Kidney (tissue), 13 donors: ENCODE measurements at regions not wholly inside any gene's neighbourhood (a gene's known extent, or its start where the extent isn't known, plus 50 kb on each side); places are given as distances from the start of the nearest gene placed in this dataset.

Experiments used
- DNase-seq, 5 donors: peaks; one replicate each; pipeline ENCODE4 v3.0.0-alpha.2; 2013 to 2020
- FAIRE-seq: peaks from 2 replicates; lab custom pipeline; 2012; peaks lifted over from hg19 to GRCh38; lab: Jason Lieb, UNC
- H3K27ac ChIP-seq, 2 donors: one replicate each; pipeline ENCODE4 v1.7.0; 2013; ENCODE audit warnings: low read depth in 2 of 2, low read length in 2 of 2, inconsistent platforms in 1 of 2
- H3K27me3 ChIP-seq: one replicate; pipeline ENCODE4 v1.7.1; 2013; ENCODE audit warnings: low read length, inconsistent platforms; ENCODE audit not compliant: control insufficient read depth, insufficient read depth
- H3K36me3 ChIP-seq, 3 donors: one replicate each; pipeline versions ENCODE4 v1.7.0 to v1.7.1; 2013; ENCODE audit warnings: low read length in 3 of 3, control low read depth in 1 of 3, inconsistent platforms in 1 of 3; ENCODE audit not compliant: insufficient read depth in 3 of 3, control insufficient read depth in 2 of 3
- H3K4me1 ChIP-seq, 3 donors: one replicate each; pipeline versions ENCODE4 v1.7.0 to v1.7.1; 2013; ENCODE audit warnings: low read length in 3 of 3, inconsistent platforms in 1 of 3, low read depth in 1 of 3; ENCODE audit not compliant: control insufficient read depth in 2 of 3, insufficient read depth in 2 of 3
- H3K4me3 ChIP-seq, 3 donors: one replicate each; pipeline versions ENCODE4 v1.7.0 to v1.8.1; 2013; ENCODE audit warnings: low read length in 3 of 3, control low read depth in 1 of 3, inconsistent platforms in 1 of 3
- H3K9ac ChIP-seq, 3 donors: one replicate each; pipeline versions ENCODE4 v1.7.0 to v1.7.1; 2013; ENCODE audit warnings: low read length in 3 of 3, control low read depth in 1 of 3, inconsistent platforms in 1 of 3
- H3K9me3 ChIP-seq, 3 donors: one replicate each; pipeline versions ENCODE4 v1.7.0 to v1.7.1; 2013; ENCODE audit warnings: low read length in 3 of 3, control low read depth in 1 of 3, inconsistent platforms in 1 of 3; ENCODE audit not compliant: control insufficient read depth in 2 of 3, insufficient read depth in 1 of 3
- intact Hi-C: fragments of 100-400 bp; cut with DNase I; formaldehyde crosslinking; loops from one replicate; pipeline ENCODE4 v1.11.1; 2022
- TF ChIP-seq, protein P1 (sequence below): IDR thresholded peaks from 3 replicates; pipeline ENCODE4 v1.5.1; 2012; ENCODE audit warnings: mild to moderate bottlenecking, moderate library complexity, borderline replicate concordance; ENCODE audit not compliant: insufficient read depth; ENCODE audit errors: extremely low read depth
- donor health status: control.
- donor health status: control.
- donor health status: control.
- donor health status: control.
- donor health status: control.
- donor health status: DM: yes; HTN: yes; CAD: no.
- donor health status: Normal renal cell carcinoma (clear cell type).

DNA sequence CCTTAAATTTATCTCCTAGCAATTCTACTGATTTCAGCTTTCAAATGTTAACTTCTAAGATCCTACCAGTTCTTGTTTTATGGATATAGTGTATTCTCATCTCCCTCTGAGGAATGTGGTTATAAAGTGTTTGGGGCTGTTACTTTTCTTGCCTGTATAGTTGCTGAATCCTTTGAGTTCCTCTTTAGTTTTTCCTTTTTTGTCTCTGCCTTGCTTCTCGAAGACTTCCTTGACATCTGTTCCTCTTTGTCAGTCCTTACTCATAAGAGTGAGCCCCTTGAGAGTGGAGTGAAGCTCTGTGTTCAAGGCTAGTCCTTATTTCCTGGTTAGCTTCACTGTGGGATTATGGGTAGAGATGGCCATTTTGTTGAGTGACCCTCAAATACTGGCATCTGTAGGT lies 84.6 kb downstream of the ELOVL4 start:
- Histone ChIP-seq H3K9ac (no peak overlapping the region), H3K4me3 (no peak overlapping the region), H3K9me3 (no peaks in the 10 kb centered on the region), H3K36me3 (no peaks in the 10 kb centered on the region), H3K4me1 (no peaks in the 10 kb centered on the region), H3K27ac (no peak overlapping the region), H3K27me3 (no peaks in the 10 kb centered on the region)
- intact Hi-C loops: no loop called here
- TF ChIP-seq, protein P1, sequence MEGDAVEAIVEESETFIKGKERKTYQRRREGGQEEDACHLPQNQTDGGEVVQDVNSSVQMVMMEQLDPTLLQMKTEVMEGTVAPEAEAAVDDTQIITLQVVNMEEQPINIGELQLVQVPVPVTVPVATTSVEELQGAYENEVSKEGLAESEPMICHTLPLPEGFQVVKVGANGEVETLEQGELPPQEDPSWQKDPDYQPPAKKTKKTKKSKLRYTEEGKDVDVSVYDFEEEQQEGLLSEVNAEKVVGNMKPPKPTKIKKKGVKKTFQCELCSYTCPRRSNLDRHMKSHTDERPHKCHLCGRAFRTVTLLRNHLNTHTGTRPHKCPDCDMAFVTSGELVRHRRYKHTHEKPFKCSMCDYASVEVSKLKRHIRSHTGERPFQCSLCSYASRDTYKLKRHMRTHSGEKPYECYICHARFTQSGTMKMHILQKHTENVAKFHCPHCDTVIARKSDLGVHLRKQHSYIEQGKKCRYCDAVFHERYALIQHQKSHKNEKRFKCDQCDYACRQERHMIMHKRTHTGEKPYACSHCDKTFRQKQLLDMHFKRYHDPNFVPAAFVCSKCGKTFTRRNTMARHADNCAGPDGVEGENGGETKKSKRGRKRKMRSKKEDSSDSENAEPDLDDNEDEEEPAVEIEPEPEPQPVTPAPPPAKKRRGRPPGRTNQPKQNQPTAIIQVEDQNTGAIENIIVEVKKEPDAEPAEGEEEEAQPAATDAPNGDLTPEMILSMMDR: no peak
- DNase-seq: no peak
- FAIRE-seq: no peak

DNA sequence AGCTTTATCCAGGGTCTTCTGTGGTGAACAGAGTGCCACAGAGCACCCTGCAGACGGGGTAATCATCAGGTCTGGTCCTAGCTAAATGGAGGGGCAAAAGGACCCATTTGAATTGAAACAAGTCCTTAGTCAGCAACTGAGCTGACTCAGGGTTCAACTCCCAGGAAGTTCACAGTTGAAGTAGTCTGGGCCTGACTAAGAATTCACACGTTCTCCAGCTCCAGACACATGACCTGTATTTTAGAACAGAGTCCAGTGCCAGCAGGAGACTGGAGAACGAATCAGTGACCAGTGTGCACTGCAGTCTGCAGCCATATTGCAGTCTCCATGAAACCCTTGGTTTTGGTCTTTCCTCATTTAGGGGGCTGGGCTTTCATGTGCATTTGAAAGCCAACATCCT lies 85.2 kb downstream of the ELOVL4 start:
- Histone ChIP-seq H3K4me1 (no peaks in the 10 kb centered on the region), H3K9ac (no peak overlapping the region), H3K27ac (no peak overlapping the region), H3K9me3 (no peaks in the 10 kb centered on the region), H3K36me3 (no peaks in the 10 kb centered on the region), H3K4me3 (no peak overlapping the region), H3K27me3 (no peaks in the 10 kb centered on the region)
- DNase-seq (no peak), FAIRE-seq (no peak)
- intact Hi-C loops: no loop called here
- TF ChIP-seq, protein P1: no peak

DNA sequence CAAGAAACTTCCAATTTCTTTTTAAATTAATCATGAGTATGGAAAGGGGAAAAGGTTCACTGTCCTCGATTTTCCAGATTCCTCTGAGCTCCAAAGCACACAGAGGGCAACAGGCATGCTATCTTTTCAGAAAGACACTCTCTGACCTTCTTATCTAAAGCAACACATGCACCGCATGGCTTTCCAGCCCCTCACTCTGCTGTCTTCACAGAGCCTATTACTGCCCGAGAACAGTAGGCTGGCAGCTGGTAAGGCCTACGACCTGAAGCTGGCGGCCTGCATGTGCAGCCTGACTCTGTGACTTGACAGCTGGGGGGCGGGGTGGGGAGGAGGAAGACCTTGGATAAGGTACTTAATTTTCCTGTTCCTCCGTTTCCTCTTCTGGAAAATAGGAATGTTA lies 86.3 kb downstream of the ELOVL4 start:
- no peaks in the 10 kb centered on the region for H3K27me3 ChIP-seq
- TF ChIP-seq, protein P1: no peak
- no peaks in the 10 kb centered on the region for H3K36me3 ChIP-seq
- intact Hi-C loops: no loop called here
- FAIRE-seq (no peak), DNase-seq (no peak)
- no peak overlapping the region for H3K27ac ChIP-seq
- H3K9ac ChIP-seq: no peak overlapping the region
- H3K4me3 ChIP-seq: no peak overlapping the region
- H3K4me1 ChIP-seq: no peaks in the 10 kb centered on the region
- no peaks in the 10 kb centered on the region for H3K9me3 ChIP-seq

DNA sequence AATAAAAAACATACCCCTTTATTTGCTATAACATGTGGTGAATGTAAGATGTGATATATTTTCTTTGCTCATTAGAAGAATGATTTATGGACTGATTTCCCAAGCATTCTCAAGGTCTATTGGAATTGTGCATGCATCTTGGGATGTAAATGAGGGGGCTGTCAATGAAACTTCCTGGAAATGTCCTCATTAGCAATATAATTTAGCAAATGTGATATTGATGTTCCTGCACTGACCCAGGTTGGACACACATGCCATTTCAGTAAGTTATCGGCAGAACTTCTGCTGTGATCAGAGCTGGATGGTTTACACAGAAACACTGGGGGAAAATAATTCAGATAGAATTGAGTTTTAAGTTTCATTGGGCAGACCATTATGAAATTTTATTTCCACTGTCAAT lies 99.9 kb downstream of the ELOVL4 start:
- intact Hi-C loops: no loop called here
- Histone ChIP-seq H3K4me1 (no peaks in the 10 kb centered on the region), H3K36me3 (no peaks in the 10 kb centered on the region), H3K9me3 (no peaks in the 10 kb centered on the region), H3K27ac (no peak overlapping the region), H3K9ac (no peak overlapping the region), H3K27me3 (no peaks in the 10 kb centered on the region), H3K4me3 (no peak overlapping the region)
- TF ChIP-seq, protein P1: no peak
- DNase-seq (no peak), FAIRE-seq (no peak)
